ENCODE measurements at regions not wholly inside any gene's neighbourhood (a gene's known extent, or its start where the extent isn't known, plus 50 kb on each side); places are given as distances from the start of the nearest gene placed in this dataset.

DNA sequence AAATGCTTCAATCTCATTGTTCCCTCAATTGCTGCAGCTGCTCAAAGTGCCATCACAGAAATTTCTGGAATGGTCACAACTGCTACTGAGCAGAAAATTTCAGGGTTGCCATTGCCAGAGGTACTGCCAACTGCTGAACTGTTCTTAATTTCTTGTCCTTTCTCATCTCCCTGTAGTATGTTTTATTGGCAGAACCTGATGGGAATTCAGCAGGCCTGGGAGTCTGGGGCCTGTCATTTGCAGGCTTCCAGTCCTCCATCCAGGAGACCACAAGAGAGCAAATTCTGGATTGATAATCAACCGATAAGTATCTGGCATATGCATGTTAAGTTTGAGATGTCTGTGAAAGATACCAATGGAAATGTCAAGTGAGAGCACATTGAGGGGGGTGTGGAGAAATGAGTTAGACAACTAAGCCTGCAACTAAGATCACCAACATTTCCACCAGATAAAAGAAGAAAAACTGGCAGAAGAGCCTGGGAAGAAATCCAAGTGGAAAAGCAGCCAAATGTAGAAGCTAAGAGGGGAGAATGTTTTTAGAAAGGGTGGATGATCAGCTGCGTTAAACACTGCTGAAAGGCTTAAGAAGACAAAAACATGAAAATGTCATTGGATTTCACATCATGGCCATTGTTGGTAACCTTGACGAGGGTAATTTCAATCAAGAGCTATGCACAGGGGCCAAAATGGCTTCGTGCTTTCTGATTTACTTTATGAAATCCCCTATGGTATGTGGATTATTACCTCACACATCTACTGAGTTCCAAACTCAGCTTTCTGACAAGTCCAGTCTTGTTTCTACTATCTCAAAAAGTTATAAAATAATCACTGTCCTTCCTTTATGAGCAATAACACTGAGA lies 648.1 kb downstream of the PLPP3 start:
- no peak overlapping the region for H3K4me3 Mint-ChIP-seq
- no peaks in the 10 kb centered on the region for H3K4me1 Mint-ChIP-seq (ENCODE audit: unreplicated experiment)
- H3K27me3 Mint-ChIP-seq = no peaks in the 10 kb centered on the region
- H3K36me3 Mint-ChIP-seq = peaks cover 14% of the 10 kb centered on the region
- no peak for DNase-seq (ENCODE audit: extremely low spot score, unreplicated experiment)
- no peak overlapping the region for H3K27ac Mint-ChIP-seq
- peaks cover 27% of the 10 kb centered on the region for H3K9me3 Mint-ChIP-seq
- TF ChIP-seq, protein P1, sequence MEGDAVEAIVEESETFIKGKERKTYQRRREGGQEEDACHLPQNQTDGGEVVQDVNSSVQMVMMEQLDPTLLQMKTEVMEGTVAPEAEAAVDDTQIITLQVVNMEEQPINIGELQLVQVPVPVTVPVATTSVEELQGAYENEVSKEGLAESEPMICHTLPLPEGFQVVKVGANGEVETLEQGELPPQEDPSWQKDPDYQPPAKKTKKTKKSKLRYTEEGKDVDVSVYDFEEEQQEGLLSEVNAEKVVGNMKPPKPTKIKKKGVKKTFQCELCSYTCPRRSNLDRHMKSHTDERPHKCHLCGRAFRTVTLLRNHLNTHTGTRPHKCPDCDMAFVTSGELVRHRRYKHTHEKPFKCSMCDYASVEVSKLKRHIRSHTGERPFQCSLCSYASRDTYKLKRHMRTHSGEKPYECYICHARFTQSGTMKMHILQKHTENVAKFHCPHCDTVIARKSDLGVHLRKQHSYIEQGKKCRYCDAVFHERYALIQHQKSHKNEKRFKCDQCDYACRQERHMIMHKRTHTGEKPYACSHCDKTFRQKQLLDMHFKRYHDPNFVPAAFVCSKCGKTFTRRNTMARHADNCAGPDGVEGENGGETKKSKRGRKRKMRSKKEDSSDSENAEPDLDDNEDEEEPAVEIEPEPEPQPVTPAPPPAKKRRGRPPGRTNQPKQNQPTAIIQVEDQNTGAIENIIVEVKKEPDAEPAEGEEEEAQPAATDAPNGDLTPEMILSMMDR (conservative IDR thresholded peaks at IDR 0.05) = no peak

GRCh38 chr1:55929652-55930051 lies 649.7 kb downstream of the PLPP3 start:
- Mint-ChIP-seq H3K4me3 (no peak overlapping the region), H3K27ac (no peak overlapping the region), H3K27me3 (no peaks in the 10 kb centered on the region), H3K9me3 (peaks cover 19% of the 10 kb centered on the region), H3K36me3 (peaks cover 10% of the 10 kb centered on the region), H3K4me1 (ENCODE audit: unreplicated experiment) (no peaks in the 10 kb centered on the region)
- DNase-seq (ENCODE audit: extremely low spot score, unreplicated experiment) = no peak
- TF ChIP-seq, protein P1 (conservative IDR thresholded peaks at IDR 0.05) = no peak

- H3K27ac Mint-ChIP-seq = no peak overlapping the region
- peaks cover 16% of the 10 kb centered on the region for H3K9me3 Mint-ChIP-seq
- H3K4me1 Mint-ChIP-seq (ENCODE audit: unreplicated experiment) = no peaks in the 10 kb centered on the region
- TF ChIP-seq, protein P1 (conservative IDR thresholded peaks at IDR 0.05) = no peak
- H3K4me3 Mint-ChIP-seq = no peak overlapping the region
- DNase-seq (ENCODE audit: extremely low spot score, unreplicated experiment) = no peak
- peaks cover 10% of the 10 kb centered on the region for H3K36me3 Mint-ChIP-seq
- no peaks in the 10 kb centered on the region for H3K27me3 Mint-ChIP-seq
These were observed 650.8 kb downstream of the PLPP3 start for GRCh38 chr1:55928576-55928975.

DNA sequence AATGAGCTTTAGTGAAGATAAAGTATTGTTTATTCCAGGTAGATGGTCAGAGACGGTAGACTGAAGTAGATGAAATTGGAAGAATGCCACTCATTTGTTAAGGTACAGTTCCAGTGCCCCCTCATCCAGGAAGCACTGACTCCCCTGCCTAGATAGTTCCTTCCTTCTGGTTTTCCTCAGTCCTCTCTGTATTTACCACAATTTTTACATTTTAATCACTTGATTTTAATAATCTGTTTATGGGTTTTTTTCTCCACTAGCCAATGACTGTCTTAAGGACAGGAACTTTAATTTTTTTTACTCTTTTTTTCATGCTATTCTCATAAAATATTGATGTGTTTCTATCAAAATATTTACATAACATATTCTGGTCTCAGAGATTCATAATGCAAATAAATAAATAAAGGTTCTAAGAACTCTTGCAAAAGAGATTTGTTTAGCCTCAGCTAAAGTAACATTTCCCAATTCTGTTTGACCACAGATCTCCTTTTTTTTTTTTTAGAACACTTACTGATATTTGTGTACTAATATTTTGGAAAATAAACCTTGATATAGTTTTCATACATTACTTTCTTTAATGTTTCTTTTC lies 651.6 kb downstream of the PLPP3 start:
- peaks cover 15% of the 10 kb centered on the region for H3K9me3 Mint-ChIP-seq
- H3K27me3 Mint-ChIP-seq = no peaks in the 10 kb centered on the region
- no peaks in the 10 kb centered on the region for H3K4me1 Mint-ChIP-seq (ENCODE audit: unreplicated experiment)
- H3K36me3 Mint-ChIP-seq = peaks cover 7% of the 10 kb centered on the region
- no peak overlapping the region for H3K4me3 Mint-ChIP-seq
- DNase-seq (ENCODE audit: extremely low spot score, unreplicated experiment) = no peak
- TF ChIP-seq, protein P1 (conservative IDR thresholded peaks at IDR 0.05) = no peak
- H3K27ac Mint-ChIP-seq = no peak overlapping the region

- TF ChIP-seq, protein P1 (conservative IDR thresholded peaks at IDR 0.05) = no peak
- H3K4me1 Mint-ChIP-seq (ENCODE audit: unreplicated experiment) = no peaks in the 10 kb centered on the region
- no peaks in the 10 kb centered on the region for H3K27me3 Mint-ChIP-seq
- H3K27ac Mint-ChIP-seq = no peak overlapping the region
- H3K4me3 Mint-ChIP-seq = no peak overlapping the region
- no peak for DNase-seq (ENCODE audit: extremely low spot score, unreplicated experiment)
- H3K36me3 Mint-ChIP-seq = peaks cover 4% of the 10 kb centered on the region
- H3K9me3 Mint-ChIP-seq = peaks cover 10% of the 10 kb centered on the region
These were observed 652.4 kb downstream of the PLPP3 start for GRCh38 chr1:55926906-55927471.
